MM.1S (cell line): ENCODE measurements at regions not wholly inside any gene's neighbourhood (a gene's known extent, or its start where the extent isn't known, plus 50 kb on each side); places are given as distances from the start of the nearest gene placed in this dataset.

Experiments
- DNase-seq: peaks from one replicate; pipeline ENCODE4 v3.0.0-alpha.2; 2015
- H2AFZ ChIP-seq: fragments of 300-600 bp; sonication (generic); 2 replicates; pipeline ENCODE4 v1.6.0; 2016; ENCODE audit warnings: antibody characterized with exemption, low read length
- H3F3A ChIP-seq: fragments of 300-600 bp; sonication (generic); 2 replicates; pipeline ENCODE4 v1.6.1; 2016; ENCODE audit warnings: mild to moderate bottlenecking, antibody characterized with exemption, low read length, moderate library complexity, mixed read lengths; ENCODE audit not compliant: insufficient read depth
- H3K27ac ChIP-seq: fragments of 300-600 bp; sonication (generic); 2 replicates; pipeline ENCODE4 v1.5.1; 2016; ENCODE audit warnings: mild to moderate bottlenecking, low read length
- H3K27me3 ChIP-seq: fragments of 300-600 bp; sonication (generic); replicated peaks from 2 replicates; pipeline ENCODE4 v1.6.0; 2016; ENCODE audit warnings: low read length; ENCODE audit not compliant: insufficient read depth
- H3K36me3 ChIP-seq: fragments of 300-600 bp; sonication (generic); replicated peaks from 2 replicates; pipeline ENCODE4 v1.6.1; 2016; ENCODE audit warnings: mild to moderate bottlenecking, low read length, mixed read lengths; ENCODE audit not compliant: insufficient read depth
- H3K4me1 ChIP-seq: fragments of 300-600 bp; sonication (generic); 2 replicates; pipeline ENCODE4 v1.6.1; 2016; ENCODE audit warnings: low read length, mixed read lengths
- H3K4me2 ChIP-seq: fragments of 300-600 bp; sonication (generic); 2 replicates; pipeline ENCODE4 v1.6.0; 2016; ENCODE audit warnings: low read depth, low read length
- H3K4me3 ChIP-seq: fragments of 300-600 bp; sonication (generic); 2 replicates; pipeline ENCODE4 v1.5.1; 2016; ENCODE audit warnings: low read length, mixed read lengths
- H3K79me2 ChIP-seq: fragments of 300-600 bp; sonication (generic); 2 replicates; pipeline ENCODE4 v1.6.1; 2016; ENCODE audit warnings: mixed run types, low read length, mixed read lengths
- H3K9ac ChIP-seq: fragments of 300-600 bp; sonication (generic); 2 replicates; pipeline ENCODE4 v1.6.1; 2016; ENCODE audit warnings: low read length, mixed read lengths
- H3K9me2 ChIP-seq: fragments of 300-600 bp; sonication (generic); replicated peaks from 2 replicates; pipeline ENCODE4 v1.6.1; 2016; ENCODE audit warnings: mild to moderate bottlenecking, low read length, mixed read lengths; ENCODE audit not compliant: insufficient read depth
- H3K9me3 ChIP-seq: fragments of 300-600 bp; sonication (generic); replicated peaks from 2 replicates; pipeline ENCODE4 v1.6.1; 2016; ENCODE audit warnings: mild to moderate bottlenecking, low read length, mixed read lengths; ENCODE audit not compliant: insufficient read depth
- H4K20me1 ChIP-seq: fragments of 300-600 bp; sonication (generic); 2 replicates; pipeline ENCODE4 v1.6.1; 2016; ENCODE audit warnings: mild to moderate bottlenecking, low read length, moderate library complexity, mixed read lengths; ENCODE audit not compliant: insufficient read depth
- CTCF ChIP-seq: fragments of 300-600 bp; sonication (generic); IDR thresholded peaks from 2 replicates; pipeline ENCODE4 v1.5.1; 2016; ENCODE audit warnings: antibody characterized with exemption, low read length, mixed read lengths
- EZH2 ChIP-seq: fragments of 300-600 bp; sonication (generic); optimal IDR thresholded peaks from 2 replicates; pipeline ENCODE3; 2017; ENCODE audit warnings: low read depth, mild to moderate bottlenecking, antibody characterized with exemption, low read length, mixed read lengths
- EZH2phosphoT487 ChIP-seq: fragments of 300-600 bp; sonication (generic); IDR thresholded peaks from 2 replicates; pipeline ENCODE4 v1.6.1; 2018; ENCODE audit warnings: antibody characterized with exemption, low read length

DNA sequence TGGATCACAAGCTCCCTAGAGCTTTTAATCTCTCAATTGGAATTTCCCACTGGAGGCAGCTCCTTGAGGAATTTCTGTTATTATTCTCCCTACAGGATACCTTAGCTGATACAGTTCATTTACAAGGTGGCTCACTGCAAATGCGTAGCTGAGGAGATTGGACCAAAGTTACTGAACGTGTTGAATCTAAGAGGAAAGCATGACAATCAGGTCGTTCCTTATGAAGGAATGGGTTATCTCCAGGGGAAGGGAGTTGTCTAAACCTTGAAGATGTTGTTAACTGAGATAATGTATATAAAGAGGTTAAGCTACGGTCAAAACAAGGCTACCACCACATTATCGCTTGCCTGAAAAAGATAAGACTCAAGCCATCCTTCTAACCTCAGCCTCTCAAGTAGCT is 105.8 kb upstream of the TBX3 start:
- H3K4me2 ChIP-seq: no peak overlapping the region
- no peaks in the 10 kb centered on the region for H3K79me2 ChIP-seq
- H4K20me1 ChIP-seq: no peaks in the 10 kb centered on the region
- H3K9me3 ChIP-seq: no peaks in the 10 kb centered on the region
- no peak overlapping the region for H3K4me3 ChIP-seq
- H2AFZ ChIP-seq: no peak overlapping the region
- no peak for TF ChIP-seq CTCF
- TF ChIP-seq EZH2: no peak
- TF ChIP-seq EZH2phosphoT487: no peak
- no peak overlapping the region for H3K27ac ChIP-seq
- no peak for DNase-seq
- no peaks in the 10 kb centered on the region for H3K9me2 ChIP-seq
- H3K27me3 ChIP-seq: no peaks in the 10 kb centered on the region
- no peak overlapping the region for H3K9ac ChIP-seq
- no peaks in the 10 kb centered on the region for H3K4me1 ChIP-seq
- H3K36me3 ChIP-seq: no peaks in the 10 kb centered on the region
- H3F3A ChIP-seq: no peaks in the 10 kb centered on the region

DNA sequence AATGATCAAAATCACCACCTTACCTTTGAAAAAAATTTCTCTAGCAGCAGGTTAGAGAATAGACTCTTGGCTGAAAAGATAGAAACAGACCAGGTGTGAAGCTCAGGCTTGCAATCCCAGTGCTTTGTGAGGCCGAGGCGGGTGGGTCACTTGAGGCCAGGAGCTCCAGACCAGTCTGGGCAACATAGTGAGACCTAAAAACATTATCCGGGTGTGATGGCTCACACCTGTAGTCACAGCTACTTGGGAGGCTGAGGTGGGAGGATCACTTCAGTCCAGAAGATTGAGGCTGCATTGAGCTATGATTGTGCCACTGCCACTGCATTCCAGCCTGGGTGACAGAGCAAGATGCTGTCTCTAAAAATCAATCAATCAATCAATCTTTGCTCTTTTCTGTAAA is 105.3 kb upstream of the TBX3 start:
- DNase-seq: no peak
- no peaks in the 10 kb centered on the region for H3K9me2 ChIP-seq
- no peaks in the 10 kb centered on the region for H3K27me3 ChIP-seq
- H3K36me3 ChIP-seq: no peaks in the 10 kb centered on the region
- no peak for TF ChIP-seq CTCF
- TF ChIP-seq EZH2phosphoT487: no peak
- no peak for TF ChIP-seq EZH2
- no peaks in the 10 kb centered on the region for H4K20me1 ChIP-seq
- no peaks in the 10 kb centered on the region for H3K4me1 ChIP-seq
- H3F3A ChIP-seq: no peaks in the 10 kb centered on the region
- no peaks in the 10 kb centered on the region for H3K9me3 ChIP-seq
- no peak overlapping the region for H3K9ac ChIP-seq
- H3K79me2 ChIP-seq: no peaks in the 10 kb centered on the region
- H3K4me3 ChIP-seq: no peak overlapping the region
- H2AFZ ChIP-seq: no peak overlapping the region
- H3K4me2 ChIP-seq: no peak overlapping the region
- no peak overlapping the region for H3K27ac ChIP-seq

DNA sequence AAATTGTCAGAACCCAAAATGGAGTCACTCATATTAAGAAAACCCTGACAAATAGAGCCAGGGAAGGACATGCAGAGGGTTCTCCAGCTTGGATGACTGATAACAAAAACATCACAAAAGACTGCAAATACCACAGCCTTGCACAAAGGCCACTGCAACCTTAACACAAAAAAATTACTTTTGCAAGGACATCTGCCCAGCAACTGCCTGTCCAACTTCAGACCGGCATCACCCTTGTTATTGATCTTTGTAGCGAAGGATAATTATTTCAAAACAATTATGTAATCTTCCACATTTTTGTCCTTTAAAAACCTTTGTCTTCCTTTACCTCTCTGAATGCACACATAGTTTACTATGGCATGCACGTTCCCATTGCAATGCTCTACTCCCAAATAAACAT is 100.6 kb upstream of the TBX3 start:
- H3K36me3 ChIP-seq: no peaks in the 10 kb centered on the region
- no peaks in the 10 kb centered on the region for H3K9me3 ChIP-seq
- H3K4me2 ChIP-seq: no peak overlapping the region
- no peaks in the 10 kb centered on the region for H3K27me3 ChIP-seq
- no peaks in the 10 kb centered on the region for H3K9me2 ChIP-seq
- H3K9ac ChIP-seq: no peak overlapping the region
- no peaks in the 10 kb centered on the region for H4K20me1 ChIP-seq
- no peaks in the 10 kb centered on the region for H3K79me2 ChIP-seq
- no peaks in the 10 kb centered on the region for H3K4me1 ChIP-seq
- H3F3A ChIP-seq: no peaks in the 10 kb centered on the region
- no peak overlapping the region for H3K4me3 ChIP-seq
- no peak overlapping the region for H3K27ac ChIP-seq
- no peak overlapping the region for H2AFZ ChIP-seq
- no peak for DNase-seq
- no peak for TF ChIP-seq CTCF
- TF ChIP-seq EZH2: no peak
- TF ChIP-seq EZH2phosphoT487: no peak
